Gastroesophageal sphincter (tissue), 3 donors: ENCODE measurements at regions not wholly inside any gene's neighbourhood (a gene's known extent, or its start where the extent isn't known, plus 50 kb on each side); places are given as distances from the start of the nearest gene placed in this dataset.

Experiments used
- CTCF ChIP-seq, 4 experiments: fragments of 200-600 bp in 2 of 4; fragments of 450-650 bp in 2 of 4; sonication (generic) in 1 of 4; IDR thresholded peaks; one replicate each; pipeline ENCODE4 v1.5.1; 2017 to 2019; ENCODE audit warnings: antibody characterized with exemption in 4 of 4, mild to moderate bottlenecking in 2 of 4, moderate library complexity in 2 of 4
- POLR2A ChIP-seq, 2 donors: fragments of 450-650 bp; IDR thresholded peaks; one replicate each; pipeline ENCODE4 v1.6.1; 2017; ENCODE audit warnings: antibody characterized with exemption in 2 of 2, mild to moderate bottlenecking in 2 of 2, moderate library complexity in 1 of 2
- POLR2AphosphoS5 ChIP-seq: sonication (generic); formaldehyde crosslinking; IDR thresholded peaks from one replicate; pipeline ENCODE4 v1.6.1; 2017; ENCODE audit warnings: antibody characterized with exemption

GRCh38 chr5:168238463-168238862 is 53.0 kb upstream of the WWC1 start:
- no peak for TF ChIP-seq CTCF (IDR thresholded peaks at IDR 0.05)
- TF ChIP-seq POLR2AphosphoS5: no peak
- no peak for TF ChIP-seq POLR2A (IDR thresholded peaks at IDR 0.05)
